ENCODE measurements at regions not wholly inside any gene's neighbourhood (a gene's known extent, or its start where the extent isn't known, plus 50 kb on each side); places are given as distances from the start of the nearest gene placed in this dataset.

DNA sequence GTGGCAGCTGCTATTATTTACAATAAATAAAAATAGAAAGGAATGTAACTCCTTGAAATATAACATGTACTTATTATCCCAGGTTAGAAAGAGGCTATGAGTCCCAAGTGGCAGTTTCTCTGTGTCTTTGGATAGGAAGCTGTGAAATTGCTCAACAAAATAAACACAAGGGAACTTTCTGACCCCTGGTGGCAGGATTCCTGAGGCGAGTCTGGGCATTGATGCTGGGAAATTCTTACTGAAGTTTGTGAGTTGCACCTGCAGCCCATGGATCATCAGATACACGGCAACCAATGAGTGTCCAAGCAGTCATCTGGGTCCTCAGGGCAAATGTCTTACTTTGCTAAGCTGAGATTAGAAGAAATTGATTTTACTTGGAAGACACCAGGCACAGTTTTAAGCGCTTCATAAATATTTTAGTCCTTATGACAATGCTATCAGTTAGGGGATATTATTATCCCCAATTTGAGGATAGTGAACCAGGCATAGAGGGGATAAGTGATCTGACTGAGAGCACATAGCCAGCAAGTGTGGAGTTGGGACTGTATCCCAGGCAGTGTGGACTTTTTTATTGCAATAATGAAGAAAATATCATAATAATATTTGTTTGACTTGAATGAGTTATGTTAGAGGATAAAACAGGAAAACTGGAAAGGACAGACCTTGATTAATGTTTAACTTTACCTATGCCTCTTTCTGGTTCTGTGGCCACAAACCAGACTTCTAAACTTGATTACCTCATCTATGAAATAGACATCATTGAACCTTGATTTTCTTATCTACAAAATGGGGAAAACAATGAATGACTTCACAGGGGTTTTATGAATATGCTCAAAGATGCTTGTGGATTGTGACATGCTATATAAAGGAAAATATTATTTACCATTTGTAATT lies 265.5 kb upstream of the ADAMTSL1 start:
- Histone ChIP-seq H3K27me3 (ENCODE audit: insufficient read depth, low read length) (no peaks in the 10 kb centered on the region), H2AFZ (ENCODE audit: low read depth, low read length, poor library complexity, severe bottlenecking) (no peak overlapping the region), H3K4me3 (replicated peaks in 1 of 2; ENCODE audit: low read depth in 1 of 2, low read length in 2 of 2) (no peak overlapping the region), H3K4me1 (ENCODE audit: control insufficient read depth in 1 of 2, insufficient read depth in 2 of 2, low read length in 2 of 2) (no peaks in the 10 kb centered on the region), H3K79me2 (ENCODE audit: insufficient read depth, low read length) (no peaks in the 10 kb centered on the region), H3K9me3 (ENCODE audit: control insufficient read depth in 1 of 2, insufficient read depth in 1 of 2, low read depth in 1 of 2, low read length in 2 of 2) (no peaks in the 10 kb centered on the region), H3K36me3 (ENCODE audit: control insufficient read depth in 1 of 2, insufficient read depth in 2 of 2, low read length in 2 of 2) (no peaks in the 10 kb centered on the region), H3K9me2 (ENCODE audit: insufficient read depth) (no peaks in the 10 kb centered on the region), H3K9ac (ENCODE audit: low read length) (no peak overlapping the region), H4K20me1 (ENCODE audit: insufficient read depth) (no peaks in the 10 kb centered on the region), H3K4me2 (ENCODE audit: low read length) (no peak overlapping the region), H3K27ac (ENCODE audit: low read depth, low read length) (no peak overlapping the region)
- ChIA-PET POLR2A (no interaction called here), CTCF (interaction anchor here (0.8 to 1.5 kb wide), 2 partner anchors 397 kb away, joined by 3 read pairs; no protein-coding TSS in a partner anchor), RAD21 (ENCODE audit: low non-redundant PET in 1 of 2, low total read pairs in 2 of 2, uncharacterized antibody in 2 of 2, unreplicated experiment in 2 of 2) (no interaction called here)
- DNase-seq (ENCODE audit: low read depth, low spot score) (no peak), ATAC-seq (no peak)
- no TSS peak for BruUV-seq (replicated peaks)
- intact Hi-C loops (cut with micrococcal nuclease), result loop anchor here (1.0 kb wide), 2 partner anchors 397 to 401 kb away; no protein-coding TSS in a partner anchor
- TF ChIP-seq CBX3 (IDR thresholded peaks at IDR 0.05; ENCODE audit: low read depth), result no peak
- TF ChIP-seq, protein P1, sequence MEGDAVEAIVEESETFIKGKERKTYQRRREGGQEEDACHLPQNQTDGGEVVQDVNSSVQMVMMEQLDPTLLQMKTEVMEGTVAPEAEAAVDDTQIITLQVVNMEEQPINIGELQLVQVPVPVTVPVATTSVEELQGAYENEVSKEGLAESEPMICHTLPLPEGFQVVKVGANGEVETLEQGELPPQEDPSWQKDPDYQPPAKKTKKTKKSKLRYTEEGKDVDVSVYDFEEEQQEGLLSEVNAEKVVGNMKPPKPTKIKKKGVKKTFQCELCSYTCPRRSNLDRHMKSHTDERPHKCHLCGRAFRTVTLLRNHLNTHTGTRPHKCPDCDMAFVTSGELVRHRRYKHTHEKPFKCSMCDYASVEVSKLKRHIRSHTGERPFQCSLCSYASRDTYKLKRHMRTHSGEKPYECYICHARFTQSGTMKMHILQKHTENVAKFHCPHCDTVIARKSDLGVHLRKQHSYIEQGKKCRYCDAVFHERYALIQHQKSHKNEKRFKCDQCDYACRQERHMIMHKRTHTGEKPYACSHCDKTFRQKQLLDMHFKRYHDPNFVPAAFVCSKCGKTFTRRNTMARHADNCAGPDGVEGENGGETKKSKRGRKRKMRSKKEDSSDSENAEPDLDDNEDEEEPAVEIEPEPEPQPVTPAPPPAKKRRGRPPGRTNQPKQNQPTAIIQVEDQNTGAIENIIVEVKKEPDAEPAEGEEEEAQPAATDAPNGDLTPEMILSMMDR (IDR thresholded peaks at IDR 0.05 in 2 of 3, conservative IDR thresholded peaks at IDR 0.05 in 1 of 3; ENCODE audit: borderline replicate concordance in 1 of 3, insufficient read depth in 1 of 3, low read depth in 2 of 3, low read length in 2 of 3), result peak in 2 of 3 experiments; percentile 6 to 31; a peak in 2 of 6 replicates
- TF ChIP-seq CEBPB (IDR thresholded peaks at IDR 0.05; ENCODE audit: low read depth), result no peak
- no peak for TF ChIP-seq POLR2A (IDR thresholded peaks at IDR 0.05; ENCODE audit: borderline replicate concordance, extremely low read depth, insufficient read depth, insufficient read length)
- peak; percentile 19; the same call in 1 of the 2 replicates for TF ChIP-seq RAD21 (IDR thresholded peaks at IDR 0.05; ENCODE audit: low read depth)
- no peak for TF ChIP-seq EZH2 (IDR thresholded peaks at IDR 0.05)
- no peak for TF ChIP-seq SRF (IDR thresholded peaks at IDR 0.05; ENCODE audit: low read depth)
